Endothelial cell of umbilical vein (primary cell): ENCODE measurements at regions not wholly inside any gene's neighbourhood (a gene's known extent, or its start where the extent isn't known, plus 50 kb on each side); places are given as distances from the start of the nearest gene placed in this dataset.
"Not testable (repeated sequence)": the region's sequence is repeated elsewhere in the genome, so short reads cannot be mapped to it uniquely, and the experiment has no call there.

ENCODE experiments used
- BruUV-seq: library from RNA; stranded (reverse); fragments of 400-500 nt; replicated peaks from 2 replicates; lab custom pipeline; 2021; lab: Mats Ljungman, UMichigan
- CTCF ChIA-PET: fragments of 300-600, 350-600 bp; sonication (Branson Sonifier 250); formaldehyde crosslinking; loops from one replicate; lab custom pipeline; 2021; ENCODE audit warnings: antibody characterized with exemption, inconsistent platforms; lab: Charles Lee
- POLR2A ChIA-PET: fragments of 300-600, 350-600 bp; sonication (Branson Sonifier 250); formaldehyde crosslinking; loops from one replicate; lab custom pipeline; 2021; ENCODE audit warnings: antibody characterized with exemption, inconsistent platforms; lab: Charles Lee
- DNase-seq: peaks from one replicate; pipeline ENCODE4 v3.0.0-alpha.2; 2011; ENCODE audit warnings: low read depth, low spot score
- FAIRE-seq: peaks from 2 replicates; lab custom pipeline; 2011; peaks lifted over from hg19 to GRCh38; lab: Jason Lieb, UNC
- H2AFZ ChIP-seq: 2 replicates; pipeline ENCODE4 v1.6.0; 2012; ENCODE audit warnings: low read depth, low read length, control low read depth, inconsistent platforms
- H3K27ac ChIP-seq: 2 replicates; pipeline ENCODE4 v1.5.1; 2011; ENCODE audit warnings: low read depth, mild to moderate bottlenecking, control low read depth, low read length, moderate library complexity; ENCODE audit not compliant: insufficient read depth
- H3K27me3 ChIP-seq, 2 experiments: 2 replicates each; pipeline versions ENCODE4 v1.6.0 to v1.6.1; 2011; ENCODE audit warnings: low read length in 2 of 2, mixed read lengths in 1 of 2; ENCODE audit not compliant: control insufficient read depth in 2 of 2, insufficient read depth in 2 of 2
- H3K36me3 ChIP-seq, 2 experiments: 2 replicates in 1 of 2; 3 replicates in 1 of 2; pipeline ENCODE4 v1.5.1; 2011; ENCODE audit warnings: low read length in 2 of 2, mild to moderate bottlenecking in 1 of 2, moderate library complexity in 1 of 2; ENCODE audit not compliant: control insufficient read depth in 2 of 2, insufficient read depth in 2 of 2; ENCODE audit errors: extremely low read depth in 1 of 2
- H3K4me1 ChIP-seq: 3 replicates; pipeline ENCODE4 v1.5.1; 2011; ENCODE audit warnings: mild to moderate bottlenecking, low read length; ENCODE audit not compliant: control insufficient read depth, insufficient read depth; ENCODE audit errors: extremely low read depth
- H3K4me2 ChIP-seq: 2 replicates; pipeline ENCODE4 v1.6.1; 2011; ENCODE audit warnings: low read length, control low read depth, mixed read lengths; ENCODE audit not compliant: insufficient read depth
- H3K4me3 ChIP-seq, 3 experiments: fragments of 200-600 bp in 1 of 3; sonication (generic), shearing (Covaris generic) in 1 of 3; replicated peaks in 1 of 3; 2 replicates each; pipeline ENCODE4 v1.5.1; 2011 to 2016; ENCODE audit warnings: control low read depth in 3 of 3, low read length in 3 of 3, mild to moderate bottlenecking in 2 of 3, inconsistent platforms in 1 of 3, low read depth in 1 of 3, moderate library complexity in 1 of 3; ENCODE audit not compliant: insufficient read depth in 1 of 3
- H3K79me2 ChIP-seq: 2 replicates; pipeline ENCODE4 v1.6.0; 2012; ENCODE audit warnings: low read length, inconsistent platforms; ENCODE audit not compliant: control insufficient read depth, insufficient read depth
- H3K9ac ChIP-seq: replicated peaks from 2 replicates; pipeline ENCODE3; 2011; ENCODE audit warnings: low read length, control low read depth; ENCODE audit not compliant: insufficient read depth; ENCODE audit errors: extremely low read depth
- H3K9me1 ChIP-seq: replicated peaks from 3 replicates; pipeline ENCODE4 v1.6.0; 2011; ENCODE audit warnings: mild to moderate bottlenecking, low read length; ENCODE audit not compliant: control insufficient read depth, insufficient read depth; ENCODE audit errors: extremely low read depth
- H3K9me3 ChIP-seq: replicated peaks from 2 replicates; pipeline ENCODE4 v1.5.1; 2012; ENCODE audit warnings: low read length, inconsistent platforms; ENCODE audit not compliant: control insufficient read depth, insufficient read depth
- H4K20me1 ChIP-seq: replicated peaks from 2 replicates; pipeline ENCODE3; 2011; ENCODE audit warnings: mild to moderate bottlenecking, low read length; ENCODE audit not compliant: control insufficient read depth, insufficient read depth; ENCODE audit errors: extremely low read depth
- dilution Hi-C: fragments of 300-500 bp; cut with MboI; formaldehyde crosslinking; loops from one replicate; pipeline ENCODE4 v1.15.0; 2019; ENCODE audit warnings: low sequenced_read_pairs; ENCODE audit not compliant: extremely low pct_ligation_motif_present
- intact Hi-C: fragments of 100-400 bp; cut with micrococcal nuclease; formaldehyde crosslinking; loops from one replicate; pipeline ENCODE4 v1.10.0; 2022

GRCh38 chr7:73166152-73166551, 80.3 kb upstream of the SPDYE9 start:
- BruUV-seq, dilution Hi-C loops, H3K9me3 ChIP-seq, intact Hi-C loops, H3K4me3 ChIP-seq, H2AFZ ChIP-seq, DNase-seq, H3K4me2 ChIP-seq, FAIRE-seq, POLR2A ChIA-PET, H3K9ac ChIP-seq, H3K9me1 ChIP-seq, CTCF ChIA-PET, H3K4me1 ChIP-seq, H3K27me3 ChIP-seq, H3K79me2 ChIP-seq, H3K27ac ChIP-seq, H4K20me1 ChIP-seq, H3K36me3 ChIP-seq: not testable (repeated sequence)

- H3K4me1 ChIP-seq, H3K79me2 ChIP-seq, H3K4me3 ChIP-seq, CTCF ChIA-PET, H2AFZ ChIP-seq, POLR2A ChIA-PET, DNase-seq, H3K9me1 ChIP-seq, H3K36me3 ChIP-seq, H3K27me3 ChIP-seq, FAIRE-seq, H4K20me1 ChIP-seq, dilution Hi-C loops, H3K27ac ChIP-seq, H3K9me3 ChIP-seq, H3K9ac ChIP-seq, BruUV-seq, H3K4me2 ChIP-seq, intact Hi-C loops: not testable (repeated sequence)
Observed at GRCh38 chr7:73162680-73163079, 76.8 kb upstream of the SPDYE9 start.

- POLR2A ChIA-PET, dilution Hi-C loops, H4K20me1 ChIP-seq, H3K4me1 ChIP-seq, H3K9me3 ChIP-seq, H3K36me3 ChIP-seq, intact Hi-C loops, H3K9ac ChIP-seq, H3K27me3 ChIP-seq, H3K4me3 ChIP-seq, H3K27ac ChIP-seq, FAIRE-seq, CTCF ChIA-PET, DNase-seq, H2AFZ ChIP-seq, BruUV-seq, H3K9me1 ChIP-seq, H3K4me2 ChIP-seq, H3K79me2 ChIP-seq: not testable (repeated sequence)
Observed at GRCh38 chr7:73161727-73162126, 75.9 kb upstream of the SPDYE9 start.

- H3K4me3 ChIP-seq, H3K4me2 ChIP-seq, H3K4me1 ChIP-seq, H3K9ac ChIP-seq, FAIRE-seq, H3K36me3 ChIP-seq, H3K27me3 ChIP-seq, dilution Hi-C loops, H3K27ac ChIP-seq, CTCF ChIA-PET, H4K20me1 ChIP-seq, H3K9me3 ChIP-seq, POLR2A ChIA-PET, H3K79me2 ChIP-seq, BruUV-seq, H2AFZ ChIP-seq, H3K9me1 ChIP-seq, intact Hi-C loops, DNase-seq: not testable (repeated sequence)
Observed at GRCh38 chr7:73157169-73157661, 71.4 kb upstream of the SPDYE9 start.
